HFF-Myc (cell line): ENCODE measurements at regions not wholly inside any gene's neighbourhood (a gene's known extent, or its start where the extent isn't known, plus 50 kb on each side); places are given as distances from the start of the nearest gene placed in this dataset.

Source experiments
- DNase-seq: peaks from one replicate; pipeline ENCODE4 v3.0.0-alpha.2; 2011; ENCODE audit warnings: low read depth; ENCODE audit errors: extremely low read depth
- H3K4me3 ChIP-seq: replicated peaks from 2 replicates; pipeline ENCODE4 v1.5.1; 2011; ENCODE audit warnings: low read depth, mild to moderate bottlenecking, control low read depth, low read length
- CTCF ChIP-seq: IDR thresholded peaks from 2 replicates; pipeline ENCODE4 v1.5.1; 2012; ENCODE audit warnings: mild to moderate bottlenecking, low read depth, low read length, control low read depth; ENCODE audit errors: missing control alignments

- no peak overlapping the region for H3K4me3 ChIP-seq
- no peak for TF ChIP-seq CTCF
- DNase-seq, result no peak
These were observed 429.3 kb upstream of the FAT3 start for GRCh38 chr11:91795139-91795887.

GRCh38 chr11:91794146-91794545 is 430.5 kb upstream of the FAT3 start:
- no peak for DNase-seq
- TF ChIP-seq CTCF, result no peak
- H3K4me3 ChIP-seq, result no peak overlapping the region

DNA sequence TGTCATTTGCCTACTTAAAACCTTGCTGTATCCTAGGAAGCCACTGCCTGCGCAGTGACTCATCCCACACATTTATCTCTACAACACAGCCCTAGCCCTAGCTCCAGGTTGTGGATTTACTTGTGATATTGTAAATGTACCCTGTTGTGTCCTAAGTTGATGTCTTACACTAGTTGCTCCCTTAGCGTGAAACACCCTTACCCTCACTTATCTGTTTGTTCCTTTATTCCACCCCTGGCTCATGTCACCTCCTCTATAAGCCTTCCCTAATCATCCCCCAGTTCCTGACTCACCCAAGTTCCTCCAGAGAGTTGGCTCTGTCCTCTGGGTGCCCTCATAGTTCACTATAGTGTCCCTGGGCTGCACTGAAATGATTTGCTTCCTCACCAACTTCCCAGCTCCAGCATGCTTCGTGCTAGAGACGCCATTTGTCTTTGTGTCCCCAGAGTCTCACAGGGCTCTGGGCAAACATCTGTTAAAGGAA is 431.8 kb upstream of the FAT3 start:
- DNase-seq, result no peak

GRCh38 chr11:91791171-91791468 is 433.5 kb upstream of the FAT3 start:
- TF ChIP-seq CTCF, result no peak
- H3K4me3 ChIP-seq, result no peak overlapping the region
- DNase-seq, result no peak

More for the DNA sequence above, 431.8 kb upstream of the FAT3 start:
- H3K4me3 ChIP-seq, result no peak overlapping the region
- TF ChIP-seq CTCF, result no peak

DNA sequence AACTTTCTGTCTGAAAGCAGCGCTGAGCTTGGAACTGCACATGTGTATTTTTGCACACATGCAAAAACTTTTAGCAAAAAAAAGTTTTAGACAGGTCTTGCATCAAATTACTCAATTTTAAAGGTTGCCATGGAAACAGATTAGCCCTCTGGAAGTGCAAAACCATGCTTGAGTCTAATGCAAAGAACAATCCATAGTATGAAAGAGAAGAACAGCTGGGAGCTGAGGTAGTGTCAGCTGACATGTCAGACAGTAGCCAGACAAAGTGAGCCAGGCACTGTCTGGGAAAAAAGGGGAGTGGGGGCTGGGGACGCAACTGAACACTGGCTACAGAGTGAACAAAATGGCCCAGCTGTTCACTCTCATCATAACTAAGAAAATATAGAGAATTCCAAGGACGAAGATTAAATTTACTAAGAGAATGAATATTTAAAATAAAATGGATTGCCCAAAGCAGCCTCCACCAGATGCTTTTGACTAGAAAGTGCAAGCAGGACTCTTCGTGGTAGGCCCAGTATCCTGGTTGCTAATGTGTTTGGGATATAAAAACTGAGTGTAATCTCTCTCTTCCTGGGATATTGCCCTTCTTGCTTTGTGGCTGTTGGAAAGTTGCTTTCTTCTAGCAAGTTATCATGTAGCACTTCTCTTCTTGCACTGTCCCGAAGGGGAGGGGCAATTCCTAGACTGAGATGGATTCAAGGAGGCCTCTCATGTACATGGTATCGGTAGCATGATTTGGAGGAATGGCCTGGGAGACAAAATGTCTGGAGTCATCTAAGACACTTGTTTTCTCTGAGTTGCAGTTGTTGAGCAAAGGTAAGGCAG is 434.1 kb upstream of the FAT3 start:
- H3K4me3 ChIP-seq, result no peak overlapping the region
- DNase-seq, result no peak
- TF ChIP-seq CTCF, result no peak

GRCh38 chr11:91788764-91789163 is 435.9 kb upstream of the FAT3 start:
- no peak for DNase-seq
- H3K4me3 ChIP-seq, result no peak overlapping the region
- TF ChIP-seq CTCF, result no peak
